ENCODE measurements at regions not wholly inside any gene's neighbourhood (a gene's known extent, or its start where the extent isn't known, plus 50 kb on each side); places are given as distances from the start of the nearest gene placed in this dataset.

- no peak for TF ChIP-seq CTCF (IDR thresholded peaks at IDR 0.05)
- TF ChIP-seq POLR2AphosphoS5 (IDR thresholded peaks at IDR 0.05) = no peak
Observed at GRCh38 chr17:69802045-69802740, 272.8 kb upstream of the KCNJ16 start.

Data from upper lobe of left lung (tissue), 4 donors.